T-cell (primary cell): ENCODE measurements at regions not wholly inside any gene's neighbourhood (a gene's known extent, or its start where the extent isn't known, plus 50 kb on each side); places are given as distances from the start of the nearest gene placed in this dataset.
"Not testable (repeated sequence)": the region's sequence is repeated elsewhere in the genome, so short reads cannot be mapped to it uniquely, and the experiment has no call there.

Source experiments
- ATAC-seq, 4 experiments: fragments of 200-7000 bp in 3 of 4; fragments of 150-1000 bp in 1 of 4; cut with Tn5 transposase; replicated peaks in 1 of 4; 1 replicate in 3 of 4; 2 replicates in 1 of 4; pipeline ENCODE4 v1.10.0; 2021; ENCODE audit warnings: moderate library complexity in 3 of 4, mild to moderate bottlenecking in 2 of 4, moderate number of reproducible peaks in 1 of 4
- CTCF ChIA-PET, 2 donors: fragments of 300-600 bp; sonication (Branson Sonifier 250); formaldehyde crosslinking; loops; one replicate each; lab custom pipeline; 2022; ENCODE audit warnings: antibody characterized with exemption in 2 of 2; lab: Charles Lee
- POLR2A ChIA-PET, 2 donors: fragments of 300-600 bp; sonication (Branson Sonifier 250); formaldehyde crosslinking; loops; one replicate each; lab custom pipeline; 2022; ENCODE audit warnings: antibody characterized with exemption in 2 of 2; lab: Charles Lee
- DNase-seq, 35 experiments: peaks; one replicate each; pipeline versions ENCODE4 v3.0.0 to v3.0.0-alpha.2; 2013 to 2023
- H3K27ac ChIP-seq: one replicate; pipeline ENCODE4 v1.5.1; 2013; ENCODE audit warnings: low read length
- H3K27me3 ChIP-seq, 2 experiments: replicated peaks in 1 of 2; 1 replicate in 1 of 2; 2 replicates in 1 of 2; pipeline versions ENCODE4 v1.6.1 to v1.7.0; 2013; ENCODE audit warnings: low read length in 1 of 2, mixed read lengths in 1 of 2; ENCODE audit not compliant: control insufficient read depth in 2 of 2, insufficient read depth in 2 of 2; ENCODE audit errors: extremely low read depth in 1 of 2
- H3K36me3 ChIP-seq, 2 donors: 1 replicate in 1 of 2; 2 replicates in 1 of 2; pipeline versions ENCODE4 v1.6.1 to v1.7.0; 2013; ENCODE audit warnings: low read length in 1 of 2; ENCODE audit not compliant: control insufficient read depth in 2 of 2, insufficient read depth in 1 of 2; ENCODE audit errors: extremely low read depth in 1 of 2
- H3K4me1 ChIP-seq, 2 experiments: 1 replicate in 1 of 2; 2 replicates in 1 of 2; pipeline versions ENCODE4 v1.6.1 to v1.7.0; 2013; ENCODE audit warnings: low read length in 2 of 2, mixed read lengths in 1 of 2; ENCODE audit not compliant: insufficient read depth in 2 of 2, control insufficient read depth in 1 of 2; ENCODE audit errors: extremely low read depth in 1 of 2
- H3K4me3 ChIP-seq, 2 donors: 1 replicate in 1 of 2; 2 replicates in 1 of 2; pipeline versions ENCODE4 v1.5.1 to v1.7.0; 2013; ENCODE audit warnings: mild to moderate bottlenecking in 2 of 2, low read length in 1 of 2, moderate library complexity in 1 of 2; ENCODE audit not compliant: control insufficient read depth in 1 of 2; ENCODE audit errors: extremely low read depth in 1 of 2
- H3K9me3 ChIP-seq: 2 replicates; pipeline ENCODE4 v1.7.0; 2013
- H3K27ac Mint-ChIP-seq, 2 donors: one replicate each; pipeline ENCODE4 v1.8.0; 2020 to 2021; ENCODE audit warnings: mild to moderate bottlenecking in 2 of 2, mixed read lengths in 2 of 2
- H3K27me3 Mint-ChIP-seq, 2 donors: one replicate each; pipeline ENCODE4 v1.8.0; 2021 to 2022; ENCODE audit warnings: mixed read lengths in 2 of 2
- H3K36me3 Mint-ChIP-seq: one replicate; pipeline ENCODE4 v1.8.0; 2021; ENCODE audit warnings: mixed read lengths
- H3K4me1 Mint-ChIP-seq, 3 donors: one replicate each; pipeline ENCODE4 v1.8.0; 2020 to 2022; ENCODE audit warnings: mixed read lengths in 3 of 3, mild to moderate bottlenecking in 1 of 3
- H3K4me3 Mint-ChIP-seq, 3 donors: one replicate each; pipeline ENCODE4 v1.8.0; 2020 to 2022; ENCODE audit warnings: mild to moderate bottlenecking in 3 of 3, mixed read lengths in 3 of 3, moderate library complexity in 3 of 3
- H3K9me3 Mint-ChIP-seq, 3 donors: one replicate each; pipeline ENCODE4 v1.8.0; 2020 to 2022; ENCODE audit warnings: mixed read lengths in 3 of 3
- WGBS: methylation state at CpG from one replicate; pipeline ENCODE4 v1.1.5; 2013; ENCODE audit warnings: missing lambda C conversion rate; ENCODE audit not compliant: insufficient coverage; 5-methylcytosine and 5-hydroxymethylcytosine counted together

DNA sequence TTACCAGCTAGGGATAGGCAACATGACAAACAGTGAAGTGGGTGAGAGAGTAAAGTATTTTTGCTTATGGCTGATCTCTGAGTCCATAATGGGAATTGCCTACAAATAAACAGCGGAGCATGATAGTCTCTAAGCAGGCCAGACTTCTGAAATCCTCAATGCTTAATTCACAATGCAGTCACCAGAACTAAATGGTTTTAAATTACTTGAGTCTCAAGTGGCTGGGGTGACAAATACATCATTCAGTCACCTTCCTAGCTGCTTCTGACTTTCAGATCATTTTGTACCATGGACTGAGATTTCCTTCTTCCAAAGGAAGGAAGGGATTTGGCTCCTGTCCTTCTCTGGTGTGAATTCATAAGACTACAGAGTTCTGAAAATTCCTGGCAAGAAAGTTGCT, 82.8 kb upstream of the RMP24 start:
- H3K4me1 Mint-ChIP-seq, result no peaks in the 10 kb centered on the region
- no peak overlapping the region for H3K27ac ChIP-seq
- peaks cover 0 to 18% (median 10%) of the 10 kb centered on the region in 3 donors for H3K9me3 Mint-ChIP-seq
- peaks cover 5 to 14% of the 10 kb centered on the region in 2 donors for H3K27me3 Mint-ChIP-seq
- no CpG with 5 or more reads among the region's 1 CpG for WGBS
- no peaks in the 10 kb centered on the region for H3K9me3 ChIP-seq
- ATAC-seq (no peak), DNase-seq (no peak)
- H3K4me3 Mint-ChIP-seq, result no peak overlapping the region
- H3K36me3 Mint-ChIP-seq, result no peaks in the 10 kb centered on the region
- ChIA-PET CTCF (no interaction called here), POLR2A (no interaction called here)
- H3K27ac Mint-ChIP-seq, result no peak overlapping the region
- H3K36me3 ChIP-seq, result no peaks in the 10 kb centered on the region
- H3K4me3 ChIP-seq, result no peak overlapping the region
- H3K4me1 ChIP-seq, result no peaks in the 10 kb centered on the region
- no peaks in the 10 kb centered on the region for H3K27me3 ChIP-seq

DNA sequence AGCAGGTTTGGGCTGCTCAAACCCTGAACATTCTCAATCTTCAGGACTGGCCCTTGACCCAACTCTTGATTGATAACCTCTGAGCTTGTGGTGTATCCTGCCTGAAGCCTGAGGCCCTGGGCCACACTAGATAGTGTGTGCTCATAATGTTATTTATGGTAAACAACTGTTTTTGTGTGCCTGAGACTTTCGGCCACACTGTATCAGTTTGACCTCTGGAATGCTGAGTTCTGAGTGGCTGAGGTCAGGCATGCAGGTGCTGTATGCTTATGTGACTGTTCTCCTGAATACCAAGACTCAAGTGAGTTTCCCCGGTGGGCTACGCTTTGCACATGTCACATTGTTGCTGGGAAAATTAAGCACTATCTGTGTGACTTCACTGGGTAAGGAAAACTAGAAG, 82.2 kb upstream of the RMP24 start:
- Mint-ChIP-seq H3K27ac (no peak overlapping the region), H3K9me3 (peaks cover 0 to 18% (median 10%) of the 10 kb centered on the region in 3 donors), H3K27me3 (peaks cover 5 to 14% of the 10 kb centered on the region in 2 donors), H3K4me3 (no peak overlapping the region), H3K4me1 (no peaks in the 10 kb centered on the region), H3K36me3 (no peaks in the 10 kb centered on the region)
- DNase-seq (no peak), ATAC-seq (no peak)
- ChIA-PET CTCF (no interaction called here), POLR2A (no interaction called here)
- 62% methylated on average over 1 of the region's 3 CpGs for WGBS
- Histone ChIP-seq H3K4me3 (no peak overlapping the region), H3K27me3 (no peaks in the 10 kb centered on the region), H3K9me3 (no peaks in the 10 kb centered on the region), H3K36me3 (no peaks in the 10 kb centered on the region), H3K27ac (no peak overlapping the region), H3K4me1 (no peaks in the 10 kb centered on the region)

DNA sequence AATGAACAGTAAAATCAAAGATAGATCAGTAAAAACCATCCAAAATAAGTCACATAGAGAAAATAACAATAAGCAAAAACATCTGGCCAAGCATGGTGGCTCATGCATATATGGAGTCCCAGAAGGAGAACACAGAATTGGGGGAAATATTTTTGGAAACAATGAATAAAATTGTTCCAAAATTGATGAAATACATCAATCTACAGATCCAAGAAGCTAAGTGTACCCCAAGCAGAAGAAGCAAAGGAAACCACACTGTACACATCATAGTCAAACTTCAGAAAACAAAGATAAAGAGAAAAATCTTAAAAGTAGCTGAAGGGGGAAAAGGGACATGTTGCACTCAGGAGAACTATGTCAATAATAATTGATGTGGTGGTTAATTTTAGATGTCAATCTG, 80.4 kb upstream of the RMP24 start:
- no peak overlapping the region for H3K4me3 ChIP-seq
- Mint-ChIP-seq H3K36me3 (no peaks in the 10 kb centered on the region), H3K4me1 (peaks cover 0 to 2% (median 0%) of the 10 kb centered on the region in 3 donors), H3K4me3 (no peak overlapping the region), H3K27ac (no peak overlapping the region), H3K27me3 (peaks cover 10 to 14% of the 10 kb centered on the region in 2 donors), H3K9me3 (peaks cover 0 to 18% (median 10%) of the 10 kb centered on the region in 3 donors)
- H3K27me3 ChIP-seq, result no peaks in the 10 kb centered on the region
- no peaks in the 10 kb centered on the region for H3K36me3 ChIP-seq
- no peaks in the 10 kb centered on the region for H3K9me3 ChIP-seq
- H3K4me1 ChIP-seq, result no peaks in the 10 kb centered on the region
- ATAC-seq (no peak), DNase-seq (no peak)
- no peak overlapping the region for H3K27ac ChIP-seq
- CTCF ChIA-PET, result interaction anchor here in 1 of 2 donors (0.6 kb wide), 1 partner anchor 1078 kb away, joined by 6 read pairs; no protein-coding TSS in a partner anchor
- POLR2A ChIA-PET, result no interaction called here

DNA sequence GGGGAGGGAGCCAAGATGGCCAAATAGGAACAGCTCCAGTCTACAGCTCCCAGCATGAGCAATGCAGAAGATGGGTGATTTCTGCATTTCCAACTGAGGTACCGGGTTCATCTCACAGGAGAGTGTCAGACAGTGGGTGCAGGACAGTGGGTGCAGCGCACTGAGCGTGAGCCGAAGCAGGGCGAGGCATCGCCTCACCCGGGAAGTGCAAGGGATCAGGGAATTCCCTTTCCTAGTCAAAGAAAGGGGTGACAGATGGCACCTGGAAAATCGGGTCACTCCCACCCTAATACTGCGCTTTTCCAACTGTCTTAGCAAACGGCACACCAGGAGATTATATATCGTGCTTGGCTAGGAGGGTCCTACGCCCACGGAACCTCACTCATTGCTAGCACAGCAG, 75.0 kb upstream of the RMP24 start:
- CTCF ChIA-PET, H3K27ac ChIP-seq, H3K4me3 Mint-ChIP-seq, H3K36me3 Mint-ChIP-seq, H3K4me1 ChIP-seq, DNase-seq, ATAC-seq, H3K4me3 ChIP-seq, H3K27ac Mint-ChIP-seq, POLR2A ChIA-PET, H3K9me3 ChIP-seq, H3K27me3 ChIP-seq, H3K36me3 ChIP-seq: not testable (repeated sequence)
- Mint-ChIP-seq H3K4me1 (peaks cover 0 to 13% (median 3%) of the 10 kb centered on the region in 3 donors), H3K27me3 (peaks cover 8 to 17% of the 10 kb centered on the region in 2 donors), H3K9me3 (peaks cover 3 to 10% (median 6%) of the 10 kb centered on the region in 3 donors)
- 88% methylated on average over 5 of the region's 13 CpGs for WGBS

DNA sequence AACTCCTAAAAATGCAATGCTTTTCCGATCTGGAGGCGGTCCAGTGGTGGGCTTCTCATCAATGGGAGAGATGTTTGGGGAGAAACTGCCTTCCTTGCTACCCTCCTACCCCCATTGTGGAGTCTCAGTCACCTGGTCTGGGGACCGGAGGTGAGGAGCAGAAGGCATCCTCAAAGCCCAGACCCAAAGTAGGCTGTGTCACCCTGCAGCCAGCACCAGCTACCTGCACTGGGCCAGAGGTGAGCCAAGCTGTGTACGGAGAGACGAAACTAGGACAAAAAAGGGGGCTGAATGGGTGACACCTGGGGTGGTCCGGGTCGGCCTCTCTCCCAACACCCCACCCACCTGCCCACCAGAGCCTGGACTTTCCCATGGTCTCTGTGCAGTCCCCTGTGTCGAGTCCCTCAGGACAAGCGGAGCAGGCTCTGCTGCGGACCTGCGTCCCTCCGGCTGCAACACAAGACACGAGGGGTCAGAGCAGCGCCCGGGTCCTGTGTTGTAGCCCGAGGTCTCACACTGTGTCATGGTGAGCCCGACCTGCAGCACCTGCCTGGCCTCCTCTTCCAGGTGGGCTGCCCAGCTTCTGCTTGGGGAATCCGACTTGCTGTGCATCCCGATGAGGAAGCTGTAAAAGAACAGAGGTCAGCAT, 68.0 kb upstream of the RMP24 start:
- no peaks in the 10 kb centered on the region for H3K36me3 ChIP-seq
- H3K27me3 ChIP-seq, result peaks cover 0 to 14% of the 10 kb centered on the region in 2 experiments
- H3K4me3 ChIP-seq, result no peak overlapping the region
- H3K9me3 Mint-ChIP-seq, result peaks cover 0 to 3% (median 0%) of the 10 kb centered on the region in 3 donors
- H3K4me1 Mint-ChIP-seq, result no peaks in the 10 kb centered on the region
- ChIA-PET POLR2A (no interaction called here), CTCF (no interaction called here)
- H3K4me1 ChIP-seq, result no peaks in the 10 kb centered on the region
- no peak overlapping the region for H3K4me3 Mint-ChIP-seq
- no peak overlapping the region for H3K27ac ChIP-seq
- DNase-seq (no peak), ATAC-seq (no peak)
- no peak overlapping the region for H3K27ac Mint-ChIP-seq
- H3K27me3 Mint-ChIP-seq, result peaks cover 0 to 3% of the 10 kb centered on the region in 2 donors
- H3K36me3 Mint-ChIP-seq, result no peaks in the 10 kb centered on the region
- H3K9me3 ChIP-seq, result no peaks in the 10 kb centered on the region
- 84% methylated on average over 16 of the region's 19 CpGs for WGBS

DNA sequence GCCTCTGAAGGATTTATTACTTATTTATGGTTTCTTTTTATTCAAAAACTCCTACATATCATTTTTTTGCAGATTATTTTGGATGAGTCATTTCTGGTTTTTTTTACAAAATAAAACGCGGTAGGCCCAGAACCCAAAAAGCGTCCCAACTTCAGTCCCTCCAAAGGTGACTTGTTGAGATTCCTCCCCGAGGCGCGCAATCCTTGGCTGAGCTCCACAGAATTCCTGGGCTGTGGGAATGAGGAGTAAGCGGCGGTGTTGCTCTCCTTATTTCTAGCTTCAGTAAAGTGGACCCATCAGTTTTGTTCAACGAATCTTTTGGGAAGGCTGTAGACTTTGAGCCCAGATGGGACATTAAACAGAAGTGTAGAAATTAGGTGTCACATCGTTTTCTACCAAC, 67.0 kb upstream of the RMP24 start:
- Histone ChIP-seq H3K9me3 (no peaks in the 10 kb centered on the region), H3K4me1 (no peaks in the 10 kb centered on the region), H3K27ac (no peak overlapping the region), H3K36me3 (no peaks in the 10 kb centered on the region), H3K27me3 (peaks cover 0 to 14% of the 10 kb centered on the region in 2 experiments), H3K4me3 (no peak overlapping the region)
- 97% methylated on average over 6 of the region's 10 CpGs for WGBS
- ATAC-seq (no peak), DNase-seq (no peak)
- Mint-ChIP-seq H3K4me1 (no peaks in the 10 kb centered on the region), H3K27ac (no peak overlapping the region), H3K27me3 (peaks cover 0 to 3% of the 10 kb centered on the region in 2 donors), H3K4me3 (no peak overlapping the region), H3K36me3 (no peaks in the 10 kb centered on the region), H3K9me3 (no peaks in the 10 kb centered on the region)
- ChIA-PET CTCF (no interaction called here), POLR2A (no interaction called here)

DNA sequence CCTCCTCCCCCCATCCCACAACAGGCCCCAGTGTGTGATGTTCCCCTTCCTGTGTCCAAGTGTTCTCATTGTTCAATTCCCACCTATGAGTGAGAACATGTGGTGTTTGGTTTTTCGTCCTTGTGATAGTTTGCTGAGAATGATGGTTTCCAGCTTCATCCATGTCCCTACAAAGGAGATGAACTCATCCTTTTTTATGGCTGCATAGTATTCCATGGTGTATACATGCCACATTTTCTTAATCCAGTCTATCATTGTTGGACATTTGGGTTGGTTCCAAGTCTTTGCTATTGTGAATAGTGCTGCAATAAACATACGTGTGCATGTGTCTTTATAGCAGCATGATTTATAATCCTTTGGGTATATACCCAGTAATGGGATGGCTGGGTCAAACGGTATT, 66.2 kb upstream of the RMP24 start:
- WGBS, result no CpG with 5 or more reads among the region's 3 CpGs
- H3K36me3 ChIP-seq, H3K9me3 ChIP-seq, DNase-seq, H3K27ac ChIP-seq, CTCF ChIA-PET, H3K4me3 ChIP-seq, ATAC-seq, H3K9me3 Mint-ChIP-seq, H3K4me3 Mint-ChIP-seq, POLR2A ChIA-PET, H3K36me3 Mint-ChIP-seq, H3K4me1 Mint-ChIP-seq, H3K4me1 ChIP-seq, H3K27me3 Mint-ChIP-seq, H3K27ac Mint-ChIP-seq: not testable (repeated sequence)
- H3K27me3 ChIP-seq, result peaks cover 0 to 14% of the 10 kb centered on the region in 2 experiments
